ENCODE measurements at regions not wholly inside any gene's neighbourhood (a gene's known extent, or its start where the extent isn't known, plus 50 kb on each side); places are given as distances from the start of the nearest gene placed in this dataset.

- H3K79me2 ChIP-seq (ENCODE audit: insufficient read depth, low read length) = no peaks in the 10 kb centered on the region
Measured at GRCh38 chr5:84715091-84715490, 330.4 kb upstream of the EDIL3 start.

GRCh38 chr5:84709075-84709474, 324.4 kb upstream of the EDIL3 start:
- intact Hi-C loops (cut with micrococcal nuclease) = no loop called here
- no peaks in the 10 kb centered on the region for H4K20me1 ChIP-seq (ENCODE audit: insufficient read depth)
- RAD21 ChIA-PET (ENCODE audit: low non-redundant PET in 1 of 2, low total read pairs in 2 of 2, uncharacterized antibody in 2 of 2, unreplicated experiment in 2 of 2) = no interaction called here
- POLR2A ChIA-PET = no interaction called here
- no peaks in the 10 kb centered on the region for H3K79me2 ChIP-seq (ENCODE audit: insufficient read depth, low read length)
- no peaks in the 10 kb centered on the region for H3K4me1 ChIP-seq (ENCODE audit: control insufficient read depth in 1 of 2, insufficient read depth in 2 of 2, low read length in 2 of 2)
- no peak overlapping the region for H3K9ac ChIP-seq (ENCODE audit: low read length)
- no peaks in the 10 kb centered on the region for H3K36me3 ChIP-seq (ENCODE audit: control insufficient read depth in 1 of 2, insufficient read depth in 2 of 2, low read length in 2 of 2)
- no peak for DNase-seq (ENCODE audit: low read depth, low spot score)
- H3K27me3 ChIP-seq (ENCODE audit: insufficient read depth, low read length) = no peaks in the 10 kb centered on the region
- H3K4me2 ChIP-seq (ENCODE audit: low read length) = no peak overlapping the region
- ATAC-seq = no peak
- no peak overlapping the region for H3K27ac ChIP-seq (ENCODE audit: low read depth, low read length)
- CTCF ChIA-PET = no interaction called here
- BruUV-seq (replicated peaks) = no TSS peak
- H3K4me3 ChIP-seq (replicated peaks in 1 of 2; ENCODE audit: low read depth in 1 of 2, low read length in 2 of 2) = no peak overlapping the region
- no peaks in the 10 kb centered on the region for H3K9me2 ChIP-seq (ENCODE audit: insufficient read depth)
- H2AFZ ChIP-seq (ENCODE audit: low read depth, low read length, poor library complexity, severe bottlenecking) = no peak overlapping the region
- H3K9me3 ChIP-seq (ENCODE audit: control insufficient read depth in 1 of 2, insufficient read depth in 1 of 2, low read depth in 1 of 2, low read length in 2 of 2) = no peaks in the 10 kb centered on the region
- TF ChIP-seq TCF7L2 (IDR thresholded peaks at IDR 0.05; ENCODE audit: borderline replicate concordance, extremely low read depth, insufficient read depth, insufficient read length) (no peak), CEBPB (IDR thresholded peaks at IDR 0.05; ENCODE audit: low read depth) (no peak), REST (IDR thresholded peaks at IDR 0.05; ENCODE audit: low read depth) (no peak), CTCF (IDR thresholded peaks at IDR 0.05 in 2 of 3, conservative IDR thresholded peaks at IDR 0.05 in 1 of 3; ENCODE audit: borderline replicate concordance in 1 of 3, insufficient read depth in 1 of 3, low read depth in 2 of 3, low read length in 2 of 3) (no peak), RAD21 (IDR thresholded peaks at IDR 0.05; ENCODE audit: low read depth) (no peak), YY1 (IDR thresholded peaks at IDR 0.05; ENCODE audit: extremely low read depth, insufficient replicate concordance, low read depth, low read length) (no peak)

More at GRCh38 chr5:84715091-84715490, 330.4 kb upstream of the EDIL3 start:
- H3K27me3 ChIP-seq (ENCODE audit: insufficient read depth, low read length) = no peaks in the 10 kb centered on the region
- H3K9me2 ChIP-seq (ENCODE audit: insufficient read depth) = no peaks in the 10 kb centered on the region
- no TSS peak for BruUV-seq (replicated peaks)
- no peak for ATAC-seq
- H3K27ac ChIP-seq (ENCODE audit: low read depth, low read length) = no peak overlapping the region
- no peak overlapping the region for H3K9ac ChIP-seq (ENCODE audit: low read length)
- no peak overlapping the region for H2AFZ ChIP-seq (ENCODE audit: low read depth, low read length, poor library complexity, severe bottlenecking)
- no peaks in the 10 kb centered on the region for H3K9me3 ChIP-seq (ENCODE audit: control insufficient read depth in 1 of 2, insufficient read depth in 1 of 2, low read depth in 1 of 2, low read length in 2 of 2)
- intact Hi-C loops (cut with micrococcal nuclease) = no loop called here
- H3K4me3 ChIP-seq (replicated peaks in 1 of 2; ENCODE audit: low read depth in 1 of 2, low read length in 2 of 2) = no peak overlapping the region
- H3K36me3 ChIP-seq (ENCODE audit: control insufficient read depth in 1 of 2, insufficient read depth in 2 of 2, low read length in 2 of 2) = no peaks in the 10 kb centered on the region
- ChIA-PET POLR2A (no interaction called here), CTCF (no interaction called here), RAD21 (ENCODE audit: low non-redundant PET in 1 of 2, low total read pairs in 2 of 2, uncharacterized antibody in 2 of 2, unreplicated experiment in 2 of 2) (no interaction called here)
- H4K20me1 ChIP-seq (ENCODE audit: insufficient read depth) = no peaks in the 10 kb centered on the region
- no peak for DNase-seq (ENCODE audit: low read depth, low spot score)
- no peak overlapping the region for H3K4me2 ChIP-seq (ENCODE audit: low read length)
- TF ChIP-seq ELF1 (IDR thresholded peaks at IDR 0.05; ENCODE audit: borderline replicate concordance, low read depth) (no peak), CBX3 (IDR thresholded peaks at IDR 0.05; ENCODE audit: low read depth) (no peak), CTCF (IDR thresholded peaks at IDR 0.05 in 2 of 3, conservative IDR thresholded peaks at IDR 0.05 in 1 of 3; ENCODE audit: borderline replicate concordance in 1 of 3, insufficient read depth in 1 of 3, low read depth in 2 of 3, low read length in 2 of 3) (no peak), SP1 (IDR thresholded peaks at IDR 0.05; ENCODE audit: low read depth) (no peak), YY1 (IDR thresholded peaks at IDR 0.05; ENCODE audit: extremely low read depth, insufficient replicate concordance, low read depth, low read length) (no peak)
- H3K4me1 ChIP-seq (ENCODE audit: control insufficient read depth in 1 of 2, insufficient read depth in 2 of 2, low read length in 2 of 2) = no peaks in the 10 kb centered on the region

All from HCT116 (cell line).